ENCODE measurements at regions not wholly inside any gene's neighbourhood (a gene's known extent, or its start where the extent isn't known, plus 50 kb on each side); places are given as distances from the start of the nearest gene placed in this dataset.

DNA sequence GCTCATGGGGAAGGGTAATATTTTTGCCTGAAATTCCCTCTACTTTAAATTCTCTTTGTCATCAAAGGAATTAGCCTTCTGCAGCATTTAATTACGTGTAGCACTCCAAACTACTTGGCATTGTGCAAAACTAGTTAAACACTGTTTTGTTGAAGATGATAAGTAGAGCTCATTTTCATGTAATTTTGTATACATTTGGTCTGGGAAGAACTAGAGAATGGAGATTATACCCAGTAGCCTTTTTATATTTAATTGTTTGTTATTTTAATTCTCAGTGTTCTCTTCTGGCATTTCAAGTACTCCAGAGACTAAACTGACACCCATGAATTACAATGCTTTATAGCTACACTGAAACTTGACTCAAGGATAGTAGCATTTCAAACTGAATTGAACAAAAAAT, 211.5 kb upstream of the SMIM31 start:
- TF ChIP-seq POLR2A (IDR thresholded peaks at IDR 0.05), result no peak
- TF ChIP-seq, protein P1, sequence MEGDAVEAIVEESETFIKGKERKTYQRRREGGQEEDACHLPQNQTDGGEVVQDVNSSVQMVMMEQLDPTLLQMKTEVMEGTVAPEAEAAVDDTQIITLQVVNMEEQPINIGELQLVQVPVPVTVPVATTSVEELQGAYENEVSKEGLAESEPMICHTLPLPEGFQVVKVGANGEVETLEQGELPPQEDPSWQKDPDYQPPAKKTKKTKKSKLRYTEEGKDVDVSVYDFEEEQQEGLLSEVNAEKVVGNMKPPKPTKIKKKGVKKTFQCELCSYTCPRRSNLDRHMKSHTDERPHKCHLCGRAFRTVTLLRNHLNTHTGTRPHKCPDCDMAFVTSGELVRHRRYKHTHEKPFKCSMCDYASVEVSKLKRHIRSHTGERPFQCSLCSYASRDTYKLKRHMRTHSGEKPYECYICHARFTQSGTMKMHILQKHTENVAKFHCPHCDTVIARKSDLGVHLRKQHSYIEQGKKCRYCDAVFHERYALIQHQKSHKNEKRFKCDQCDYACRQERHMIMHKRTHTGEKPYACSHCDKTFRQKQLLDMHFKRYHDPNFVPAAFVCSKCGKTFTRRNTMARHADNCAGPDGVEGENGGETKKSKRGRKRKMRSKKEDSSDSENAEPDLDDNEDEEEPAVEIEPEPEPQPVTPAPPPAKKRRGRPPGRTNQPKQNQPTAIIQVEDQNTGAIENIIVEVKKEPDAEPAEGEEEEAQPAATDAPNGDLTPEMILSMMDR (IDR thresholded peaks at IDR 0.05), result no peak

All from heart left ventricle (tissue), 13 donors.